ENCODE measurements at regions not wholly inside any gene's neighbourhood (a gene's known extent, or its start where the extent isn't known, plus 50 kb on each side); places are given as distances from the start of the nearest gene placed in this dataset.

- no peak for TF ChIP-seq POLR2A (IDR thresholded peaks at IDR 0.05; ENCODE audit: low read depth, low read length)
- TF ChIP-seq SPI1 (IDR thresholded peaks at IDR 0.05; ENCODE audit: low read depth, low read length): no peak
Measured at GRCh38 chrX:130523460-130524394, 121.9 kb downstream of the RBMX2 start.

Measured in GM12891 (cell line).